VCaP (cell line): ENCODE measurements at regions not wholly inside any gene's neighbourhood (a gene's known extent, or its start where the extent isn't known, plus 50 kb on each side); places are given as distances from the start of the nearest gene placed in this dataset.

Experiments used
- H3K27ac ChIP-seq: fragments of 450-650 bp; 2 replicates; pipeline ENCODE4 v1.5.1; 2017
- TF ChIP-seq, protein P1 (sequence below): fragments of 450-650 bp; conservative IDR thresholded peaks from 2 replicates; pipeline ENCODE4 v1.5.1; 2017; ENCODE audit warnings: mild to moderate bottlenecking, moderate library complexity

DNA sequence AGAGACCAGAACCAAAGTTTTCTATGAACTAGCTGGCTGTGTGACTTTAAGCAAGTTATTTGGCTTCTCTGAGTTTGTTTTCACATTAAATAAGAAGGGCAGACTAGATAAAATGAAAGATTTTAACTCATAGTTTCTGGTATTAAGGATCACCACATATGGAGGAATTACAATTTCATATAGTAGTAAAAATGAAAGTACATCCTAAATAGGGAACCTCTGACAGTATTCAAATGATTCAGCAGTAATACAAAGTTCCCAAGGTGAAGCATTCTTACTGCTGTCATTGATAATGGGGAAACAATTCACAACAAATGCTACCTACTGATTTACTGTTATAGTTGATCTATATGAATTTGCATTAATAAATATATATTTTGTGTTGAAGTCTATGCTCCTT, 170.3 kb upstream of the VRK2 start:
- TF ChIP-seq, protein P1, sequence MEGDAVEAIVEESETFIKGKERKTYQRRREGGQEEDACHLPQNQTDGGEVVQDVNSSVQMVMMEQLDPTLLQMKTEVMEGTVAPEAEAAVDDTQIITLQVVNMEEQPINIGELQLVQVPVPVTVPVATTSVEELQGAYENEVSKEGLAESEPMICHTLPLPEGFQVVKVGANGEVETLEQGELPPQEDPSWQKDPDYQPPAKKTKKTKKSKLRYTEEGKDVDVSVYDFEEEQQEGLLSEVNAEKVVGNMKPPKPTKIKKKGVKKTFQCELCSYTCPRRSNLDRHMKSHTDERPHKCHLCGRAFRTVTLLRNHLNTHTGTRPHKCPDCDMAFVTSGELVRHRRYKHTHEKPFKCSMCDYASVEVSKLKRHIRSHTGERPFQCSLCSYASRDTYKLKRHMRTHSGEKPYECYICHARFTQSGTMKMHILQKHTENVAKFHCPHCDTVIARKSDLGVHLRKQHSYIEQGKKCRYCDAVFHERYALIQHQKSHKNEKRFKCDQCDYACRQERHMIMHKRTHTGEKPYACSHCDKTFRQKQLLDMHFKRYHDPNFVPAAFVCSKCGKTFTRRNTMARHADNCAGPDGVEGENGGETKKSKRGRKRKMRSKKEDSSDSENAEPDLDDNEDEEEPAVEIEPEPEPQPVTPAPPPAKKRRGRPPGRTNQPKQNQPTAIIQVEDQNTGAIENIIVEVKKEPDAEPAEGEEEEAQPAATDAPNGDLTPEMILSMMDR: no peak
- H3K27ac ChIP-seq: no peak overlapping the region

DNA sequence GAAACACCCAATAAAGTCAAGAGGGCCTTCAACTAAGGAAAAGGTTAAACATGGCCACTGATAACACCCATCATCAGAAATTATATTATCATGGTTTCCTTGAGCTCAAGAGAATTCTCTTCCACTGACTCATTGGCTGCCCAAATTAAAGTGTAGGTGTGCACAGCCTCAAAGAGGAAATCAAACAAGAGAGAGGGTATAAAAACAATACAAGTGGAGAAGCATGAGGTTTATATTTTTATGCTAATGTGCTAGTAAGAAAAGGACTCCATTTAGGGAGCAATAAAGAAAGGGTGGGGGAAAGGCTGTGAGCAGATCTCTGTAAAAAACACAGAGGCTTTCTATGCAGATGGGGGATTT, 168.8 kb upstream of the VRK2 start:
- TF ChIP-seq, protein P1: no peak
- H3K27ac ChIP-seq: no peak overlapping the region

DNA sequence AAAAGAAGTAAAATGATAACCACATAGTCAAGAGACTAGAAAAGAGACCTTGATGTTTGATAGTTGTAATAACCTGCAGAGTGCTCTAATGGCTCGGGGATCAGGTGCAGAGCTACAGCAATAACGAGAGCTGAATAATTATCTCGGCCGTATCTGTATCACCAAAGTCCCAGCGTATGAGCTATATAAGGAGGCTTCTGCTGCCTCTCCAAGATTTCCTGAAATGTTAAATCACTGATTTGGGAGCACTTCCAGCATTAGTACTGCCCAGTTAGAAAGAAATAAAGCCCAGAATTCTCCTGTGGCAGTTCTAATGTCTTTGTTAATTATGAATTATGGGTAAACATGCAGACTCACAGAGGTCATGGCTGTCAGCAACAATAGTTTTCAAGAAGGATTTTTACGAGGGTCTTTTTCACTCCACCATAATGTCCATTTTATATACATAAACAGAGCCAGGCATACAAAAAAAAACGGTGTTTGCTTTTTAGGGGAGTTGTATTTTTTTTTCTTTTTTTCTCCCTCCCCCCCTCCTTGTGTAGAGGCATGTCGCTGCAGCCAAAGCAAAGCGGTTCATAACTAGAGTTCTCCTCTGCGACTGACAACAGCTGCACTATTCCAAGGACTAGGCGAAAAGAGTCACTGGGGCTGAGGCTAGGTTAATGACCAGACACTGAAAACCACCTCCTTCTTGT, 168.3 kb upstream of the VRK2 start:
- no peak overlapping the region for H3K27ac ChIP-seq
- TF ChIP-seq, protein P1: no peak

DNA sequence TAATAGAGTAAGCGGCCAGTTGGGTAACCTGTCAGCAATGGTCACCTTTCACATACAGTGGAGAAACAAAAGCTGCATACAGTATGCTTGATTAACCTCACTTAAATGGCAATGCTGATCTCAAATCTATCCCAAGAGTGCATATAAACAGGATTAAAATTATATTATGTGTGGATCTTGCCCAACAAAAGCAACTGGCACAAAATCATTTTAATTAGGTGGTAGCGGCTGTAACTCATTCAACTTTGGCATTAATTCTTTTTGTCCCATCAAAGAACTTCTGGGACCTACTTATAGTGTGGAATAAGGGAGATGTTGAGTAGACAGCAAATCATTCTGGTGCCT, 167.8 kb upstream of the VRK2 start:
- H3K27ac ChIP-seq: no peak overlapping the region
- TF ChIP-seq, protein P1: no peak

DNA sequence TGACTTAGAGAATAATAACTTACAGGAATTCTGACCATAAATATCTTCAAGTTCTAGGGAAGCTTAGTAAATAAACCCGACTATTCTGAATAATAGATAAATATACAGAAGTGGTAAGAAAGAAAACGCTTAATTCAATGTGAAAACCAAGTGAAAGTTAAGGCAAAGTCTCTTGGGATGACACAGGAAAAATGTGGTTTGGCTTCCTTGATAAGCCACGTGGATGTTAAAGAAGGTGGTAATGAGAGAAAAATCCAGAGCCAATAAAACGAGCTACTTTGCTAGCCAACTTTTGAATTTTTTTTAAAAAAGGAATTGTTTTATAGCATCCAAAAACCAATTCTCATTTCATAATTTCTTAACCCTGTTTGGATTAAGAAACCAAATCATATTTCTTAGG, 166.2 kb upstream of the VRK2 start:
- no peak overlapping the region for H3K27ac ChIP-seq
- TF ChIP-seq, protein P1: no peak

DNA sequence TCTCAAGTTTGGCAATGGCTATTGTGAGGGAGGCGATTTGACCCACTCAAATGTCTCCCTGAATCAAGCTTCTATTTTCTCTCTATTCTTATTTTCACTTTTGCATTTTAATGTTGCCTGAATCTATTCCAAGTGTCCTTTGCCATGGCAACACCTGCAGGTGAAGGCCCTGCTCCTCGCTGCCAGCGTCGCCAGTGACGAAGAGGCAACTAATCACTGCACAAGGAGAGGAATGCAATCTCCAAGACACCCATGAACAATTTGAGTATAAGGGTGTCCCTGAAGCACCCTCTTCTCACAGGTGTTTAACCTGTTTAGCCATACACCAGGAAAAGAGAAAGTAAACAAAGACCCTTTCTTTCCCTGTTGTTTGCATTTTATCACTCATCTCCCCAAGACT, 165.6 kb upstream of the VRK2 start:
- no peak overlapping the region for H3K27ac ChIP-seq
- TF ChIP-seq, protein P1: no peak

DNA sequence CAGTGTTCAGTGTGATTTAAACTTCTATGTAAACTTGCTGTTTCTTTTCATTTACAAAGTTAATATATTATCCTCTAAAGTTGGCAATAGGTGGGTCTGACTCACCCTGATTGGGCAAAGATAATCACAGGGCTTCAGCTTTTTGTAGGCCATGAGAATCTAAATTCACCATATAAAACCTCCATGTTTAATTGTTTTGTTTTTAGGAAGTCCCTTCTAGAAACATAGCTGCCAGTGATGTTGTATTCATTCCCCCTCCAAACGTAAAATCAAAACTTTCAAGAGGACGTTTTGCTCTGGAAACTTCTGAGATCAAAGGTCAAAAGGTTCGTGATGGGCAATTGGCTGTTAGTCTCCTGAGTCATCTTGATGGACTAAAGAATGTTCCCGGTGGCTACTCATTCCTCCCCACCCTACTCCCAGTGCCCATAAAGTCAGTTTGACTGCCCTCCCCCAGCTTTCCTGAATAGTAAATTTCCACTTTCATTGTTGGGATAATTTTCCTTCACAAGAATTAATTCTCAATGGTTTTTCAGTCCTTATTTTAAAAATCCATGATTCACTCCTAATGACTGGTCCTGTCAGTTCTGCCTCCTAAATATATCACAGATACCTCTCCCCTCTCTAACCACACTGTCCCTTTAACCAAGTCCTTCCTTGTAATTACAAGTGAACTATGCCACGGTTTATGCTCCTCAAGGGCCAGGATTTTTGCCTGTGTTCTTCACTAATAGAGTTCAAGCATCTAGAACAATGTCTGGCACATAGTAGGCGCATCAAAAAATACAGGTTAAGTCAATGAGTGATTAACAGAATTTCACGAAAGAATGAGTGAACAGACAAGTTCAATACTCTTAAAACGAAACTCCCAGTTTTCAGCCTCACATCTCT, 164.4 kb upstream of the VRK2 start:
- TF ChIP-seq, protein P1: no peak
- no peak overlapping the region for H3K27ac ChIP-seq
